GM18951 (cell line): ENCODE measurements at regions not wholly inside any gene's neighbourhood (a gene's known extent, or its start where the extent isn't known, plus 50 kb on each side); places are given as distances from the start of the nearest gene placed in this dataset.

Source experiments
- POLR2A ChIP-seq: IDR thresholded peaks from 4 replicates; pipeline ENCODE4 v1.6.1; 2011; ENCODE audit warnings: mild to moderate bottlenecking; ENCODE audit not compliant: insufficient read length, insufficient read depth; ENCODE audit errors: extremely low read depth
- in situ Hi-C: fragments of 300-500 bp; cut with MboI; formaldehyde crosslinking; loops from one replicate; pipeline ENCODE4 v1.12.0; 2022; ENCODE audit warnings: low sequenced_read_pairs, mixed read lengths, inconsistent platforms; ENCODE audit not compliant: unreplicated experiment

DNA sequence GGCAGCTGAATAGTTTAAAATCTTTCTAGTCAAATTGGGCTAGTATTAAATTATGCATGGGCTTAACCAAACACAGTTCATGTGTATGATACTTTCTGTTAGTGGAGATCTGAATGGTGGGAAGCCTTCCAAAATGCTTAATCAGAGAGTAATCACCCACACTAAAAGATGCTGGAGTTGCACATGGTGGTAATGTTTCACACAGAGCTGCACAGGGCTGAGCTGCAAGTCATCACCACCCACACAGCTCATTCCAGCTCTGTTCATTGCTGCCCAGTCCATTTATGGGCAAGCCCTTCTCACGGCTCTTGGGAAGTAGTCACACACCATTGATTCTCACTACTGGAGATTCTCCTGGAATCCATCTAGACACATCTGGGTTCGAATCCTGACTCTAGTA, 351.5 kb upstream of the KCNN2 start:
- TF ChIP-seq POLR2A = no peak
- in situ Hi-C loops = no loop called here

DNA sequence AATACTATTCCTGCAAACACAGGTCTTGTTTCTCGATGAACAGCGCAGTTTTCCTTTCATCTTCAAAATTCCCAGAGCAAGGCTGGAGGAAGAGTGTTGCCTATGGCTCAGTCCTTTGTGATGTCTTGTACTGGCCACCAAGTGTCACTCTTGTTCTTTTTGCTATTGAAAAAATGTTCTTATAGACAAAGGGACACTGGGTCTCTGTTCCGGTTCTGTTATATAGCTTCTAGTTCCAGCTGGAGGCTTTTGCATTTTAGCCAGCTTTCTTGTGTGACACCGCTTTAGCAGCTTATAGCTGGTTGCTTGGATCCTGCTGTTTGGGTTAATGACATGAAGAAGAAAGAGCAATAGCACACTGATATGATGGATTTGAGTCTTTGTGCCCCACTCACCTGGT, 343.7 kb upstream of the KCNN2 start:
- in situ Hi-C loops = no loop called here
- no peak for TF ChIP-seq POLR2A

DNA sequence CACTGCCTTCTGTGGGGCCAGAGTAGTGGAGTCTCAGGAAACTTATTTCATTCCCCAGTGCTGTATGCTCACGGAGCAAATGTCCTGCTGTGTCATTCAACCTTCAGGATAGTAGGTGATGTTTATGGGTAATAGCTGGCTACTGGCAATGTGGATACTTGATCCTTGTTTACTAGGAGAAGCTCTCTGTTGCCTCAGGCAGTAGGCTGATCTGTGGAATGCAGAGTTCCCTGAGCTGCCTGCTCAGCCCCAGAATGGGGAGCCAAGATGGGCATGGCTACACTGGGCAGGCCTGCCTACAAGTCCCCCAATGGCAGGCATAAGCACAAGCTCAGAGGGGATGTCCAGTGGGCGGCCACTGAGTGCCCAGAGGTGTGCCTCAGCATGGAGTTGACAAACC, 323.1 kb upstream of the KCNN2 start:
- TF ChIP-seq POLR2A = no peak
- in situ Hi-C loops = no loop called here

DNA sequence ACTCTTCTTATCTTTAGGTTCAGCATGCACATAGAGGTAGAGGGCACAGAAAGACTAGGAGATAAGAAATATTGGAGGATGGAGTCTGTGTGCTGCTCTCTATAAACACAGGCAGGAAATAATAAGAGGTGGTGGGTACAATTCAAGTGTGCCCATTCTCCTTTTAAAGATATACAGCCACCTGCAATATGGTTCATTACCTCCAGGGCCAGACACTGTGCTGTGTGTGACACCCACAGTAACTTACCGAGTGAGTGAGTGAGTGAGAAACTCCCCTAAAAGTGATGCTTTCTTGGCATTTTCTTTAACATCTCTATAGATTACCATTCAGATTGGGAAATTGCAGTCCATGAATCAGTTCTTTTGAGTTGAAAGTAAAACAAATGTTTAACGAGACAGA, 311.8 kb upstream of the KCNN2 start:
- in situ Hi-C loops = no loop called here
- no peak for TF ChIP-seq POLR2A

DNA sequence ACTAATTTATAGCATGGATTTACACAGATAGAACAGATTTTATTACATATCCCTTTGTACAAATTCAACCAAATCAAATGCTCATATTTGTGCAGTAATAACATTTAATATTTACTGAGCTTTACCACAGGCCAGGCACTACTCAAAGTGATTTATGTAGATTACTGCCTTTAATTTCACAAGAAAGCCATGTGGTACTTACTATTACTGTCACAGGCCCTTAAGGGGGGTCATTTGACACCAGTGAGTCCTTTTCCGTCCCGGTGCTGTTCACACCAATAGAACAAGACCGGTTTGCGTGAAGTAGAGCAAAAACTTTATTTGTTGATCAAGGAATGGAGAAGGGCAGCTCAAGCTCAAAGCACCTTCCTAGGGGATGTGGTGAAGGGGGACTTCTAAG, 308.5 kb upstream of the KCNN2 start:
- in situ Hi-C loops = no loop called here
- TF ChIP-seq POLR2A = no peak

DNA sequence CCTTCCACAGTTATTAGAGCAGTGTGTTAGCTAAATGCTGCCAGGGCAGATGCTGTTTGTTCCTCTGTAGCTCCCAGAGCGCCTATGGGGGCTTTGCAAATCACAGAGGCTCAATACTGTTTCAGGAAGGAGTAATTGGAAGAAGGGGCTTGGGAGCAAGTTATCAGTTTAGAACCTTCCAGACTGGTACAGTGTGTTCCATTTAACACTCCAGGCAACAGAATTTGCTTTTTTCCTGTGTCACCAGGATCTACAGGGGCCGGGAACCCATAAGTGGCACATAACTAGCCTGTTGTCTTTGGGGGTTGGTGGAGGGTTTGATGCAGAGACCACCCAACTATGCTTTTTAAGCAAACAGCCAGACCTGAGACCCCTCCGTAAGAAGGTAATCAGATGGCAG, 307.3 kb upstream of the KCNN2 start:
- in situ Hi-C loops = no loop called here

DNA sequence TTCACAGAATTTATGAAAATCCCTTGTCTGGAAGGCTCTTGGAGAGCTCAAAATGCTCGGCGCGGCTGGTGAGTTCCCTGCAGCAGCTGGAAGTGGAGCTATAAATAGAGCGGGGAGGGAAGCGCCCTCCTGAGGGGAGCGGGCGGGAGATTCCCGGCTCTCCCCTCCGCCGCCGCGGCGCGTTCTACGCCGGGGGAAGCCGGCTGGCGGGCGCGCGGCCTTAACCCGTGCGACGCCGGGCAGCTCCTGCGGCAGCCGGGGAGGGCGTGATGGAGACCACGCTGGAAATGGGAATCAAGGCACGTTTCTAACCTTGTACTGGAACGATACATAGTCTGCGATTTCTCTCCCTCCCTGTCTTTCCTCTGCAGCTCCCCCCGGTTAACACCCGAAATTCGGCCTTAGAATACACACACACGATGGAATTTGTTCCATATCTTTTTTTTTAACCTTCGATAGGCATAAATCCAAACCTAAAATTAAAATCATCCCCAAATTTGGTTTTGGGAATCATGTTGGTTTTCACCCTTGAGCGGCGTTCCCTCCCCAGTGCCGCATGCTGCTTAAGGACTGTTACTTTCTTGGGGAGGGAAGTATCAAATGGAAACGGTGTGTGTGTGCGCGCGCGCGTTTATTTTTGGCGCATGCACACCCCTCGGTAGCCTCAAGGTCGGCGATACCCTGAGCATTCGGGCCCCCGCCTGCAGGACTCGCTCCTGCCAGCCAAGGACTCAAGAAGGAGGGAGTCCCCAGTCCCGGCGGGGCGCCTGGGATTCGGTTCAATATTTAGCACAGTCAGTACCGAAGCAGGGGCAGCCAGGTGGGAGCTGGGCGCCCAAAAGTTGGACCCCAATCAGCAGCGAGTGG, 306.3 kb upstream of the KCNN2 start:
- in situ Hi-C loops = no loop called here

More for the DNA sequence above, 307.3 kb upstream of the KCNN2 start:
- no peak for TF ChIP-seq POLR2A

DNA sequence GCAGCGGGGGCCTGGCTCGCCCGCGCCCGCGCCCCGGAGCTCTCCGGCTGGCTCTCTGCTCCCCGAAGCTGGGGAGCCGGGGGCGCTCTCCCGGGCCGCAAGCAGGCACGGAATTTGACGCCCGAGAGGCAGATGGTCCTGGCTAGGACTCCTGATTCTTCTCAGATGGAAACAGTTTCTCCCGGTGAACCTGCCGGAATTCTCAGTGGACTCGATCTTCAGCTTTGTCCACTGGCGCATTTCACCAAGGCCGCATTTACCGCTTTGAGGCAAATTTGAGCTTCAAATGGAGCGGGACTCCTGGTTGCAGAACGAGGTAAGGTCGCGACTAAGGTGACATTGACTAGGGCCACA, 305.7 kb upstream of the KCNN2 start:
- TF ChIP-seq POLR2A = no peak
- in situ Hi-C loops = no loop called here

More for the DNA sequence above, 306.3 kb upstream of the KCNN2 start:
- TF ChIP-seq POLR2A = no peak

- in situ Hi-C loops = no loop called here
- TF ChIP-seq POLR2A = no peak
These were observed 301.0 kb upstream of the KCNN2 start for GRCh38 chr5:114060866-114061265.

DNA sequence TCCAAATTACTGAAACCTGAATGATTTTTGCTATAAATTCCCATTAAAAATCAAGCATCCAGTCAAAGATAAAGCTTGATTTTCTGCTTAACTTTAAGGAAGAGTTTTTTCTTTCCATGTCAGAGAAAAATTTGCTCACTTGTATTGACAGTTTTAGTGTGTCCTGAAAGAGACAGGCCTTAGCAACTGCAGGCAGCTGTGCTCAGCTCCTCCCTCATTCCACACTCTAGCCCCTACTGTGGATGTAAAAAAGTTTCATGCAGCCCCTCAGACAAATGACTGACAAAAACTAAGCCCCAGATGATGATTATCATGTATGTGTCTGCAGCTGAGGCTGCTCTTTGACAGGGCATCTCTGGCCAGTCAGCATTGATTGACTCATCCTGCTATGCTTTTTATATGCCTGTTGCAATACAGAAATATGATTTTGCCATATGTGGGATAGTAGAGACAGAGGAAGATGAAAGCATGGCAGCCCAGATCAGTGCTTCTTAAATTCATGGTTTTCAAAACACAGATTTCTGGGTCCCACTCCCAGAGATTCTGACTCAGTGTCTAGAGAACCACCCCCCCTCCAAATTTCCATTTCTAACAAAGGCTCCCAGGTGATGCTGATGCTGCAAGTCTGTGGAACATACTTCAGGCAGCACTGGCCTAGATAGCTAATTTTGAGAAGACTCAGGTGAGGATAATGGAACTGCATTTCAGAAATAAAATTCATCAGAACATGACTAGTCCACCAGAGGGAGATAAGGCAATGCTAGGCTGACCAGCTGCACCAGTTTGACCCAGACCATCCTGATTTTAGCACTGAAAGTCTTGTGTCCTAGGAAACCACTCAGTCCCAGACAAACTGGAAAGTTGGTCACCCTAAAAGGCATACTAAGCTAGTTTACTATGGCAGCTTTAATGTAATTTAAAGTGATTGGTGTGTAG, 298.7 kb upstream of the KCNN2 start:
- no peak for TF ChIP-seq POLR2A
- in situ Hi-C loops = no loop called here

- no peak for TF ChIP-seq POLR2A
- in situ Hi-C loops = no loop called here
These were observed 296.0 kb upstream of the KCNN2 start for GRCh38 chr5:114065912-114066311.

DNA sequence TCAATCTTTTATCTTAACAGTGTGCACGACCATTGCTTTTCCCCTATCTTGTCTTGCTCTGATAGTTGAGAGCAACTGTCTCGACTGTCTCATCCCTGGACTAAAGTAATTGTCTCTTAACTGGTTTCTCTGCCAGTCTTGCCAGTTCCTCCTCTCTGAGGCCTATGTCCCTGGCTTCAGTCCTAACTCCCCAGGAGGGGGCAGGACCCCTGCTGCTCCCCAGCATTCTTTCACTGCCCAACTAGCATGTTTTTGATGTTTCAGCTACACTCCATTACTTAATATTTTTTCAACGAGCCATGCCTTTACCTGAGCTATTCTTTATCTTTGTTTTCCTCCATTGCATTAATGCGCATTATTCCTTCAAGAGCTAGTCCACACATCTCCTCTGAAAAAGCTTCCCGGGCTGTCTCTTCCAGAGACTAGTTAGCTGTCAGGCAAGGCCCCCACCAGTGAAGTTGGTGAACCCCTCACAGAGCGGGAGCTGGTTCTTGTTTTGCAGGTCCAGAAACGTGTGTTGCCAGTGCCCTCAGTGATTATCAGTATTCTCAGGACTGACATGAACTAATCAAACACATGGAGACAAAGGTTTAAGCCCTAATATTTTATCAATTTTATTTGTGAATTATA, 291.7 kb upstream of the KCNN2 start:
- in situ Hi-C loops = no loop called here
- no peak for TF ChIP-seq POLR2A

GRCh38 chr5:114089259-114089658, 272.6 kb upstream of the KCNN2 start:
- in situ Hi-C loops = no loop called here
- no peak for TF ChIP-seq POLR2A

- in situ Hi-C loops = no loop called here
- no peak for TF ChIP-seq POLR2A
These were observed 264.3 kb upstream of the KCNN2 start for GRCh38 chr5:114097570-114097969.

DNA sequence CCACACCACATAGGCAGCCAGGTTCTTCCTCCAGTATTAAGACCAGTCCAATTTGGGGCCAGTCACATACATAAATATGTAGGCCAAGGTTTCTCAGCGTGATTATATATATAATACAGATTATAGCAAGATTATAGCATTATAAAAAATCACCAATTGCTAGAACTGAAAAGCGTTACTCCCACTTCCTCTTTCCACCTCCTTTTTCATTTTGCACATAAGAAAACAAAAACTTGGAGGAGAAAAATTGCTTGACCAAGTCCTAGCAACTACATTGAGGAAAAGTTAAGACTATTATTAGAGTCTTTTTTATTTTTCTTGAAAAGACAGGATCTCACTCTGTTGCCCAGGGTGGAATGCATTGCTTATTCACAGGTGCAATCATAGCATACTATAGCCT, 262.7 kb upstream of the KCNN2 start:
- in situ Hi-C loops = no loop called here
- no peak for TF ChIP-seq POLR2A
